ENCODE measurements at regions not wholly inside any gene's neighbourhood (a gene's known extent, or its start where the extent isn't known, plus 50 kb on each side); places are given as distances from the start of the nearest gene placed in this dataset.

DNA sequence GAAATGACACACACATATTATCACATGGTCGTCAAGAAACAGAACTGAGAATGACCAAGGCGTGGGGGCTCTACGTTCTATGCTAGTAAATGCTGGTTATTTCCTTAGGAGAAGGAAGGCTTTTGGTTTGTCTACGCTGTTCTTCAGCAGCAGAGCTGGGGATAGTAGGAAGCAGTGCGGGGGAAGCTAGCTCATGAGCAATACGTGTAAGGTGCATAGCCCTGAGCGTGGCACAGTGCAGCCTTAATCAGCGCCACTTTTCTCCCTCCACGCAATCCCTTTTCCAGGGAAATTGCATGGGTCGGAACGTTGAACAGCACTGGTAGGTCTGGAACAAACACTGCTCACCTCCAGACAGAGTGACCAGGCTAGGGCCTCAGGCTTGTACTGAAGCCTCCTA, 199.6 kb upstream of the FBXO11 start:
- DNase-seq (ENCODE audit: low read depth in 2 of 2), result no peak

DNA sequence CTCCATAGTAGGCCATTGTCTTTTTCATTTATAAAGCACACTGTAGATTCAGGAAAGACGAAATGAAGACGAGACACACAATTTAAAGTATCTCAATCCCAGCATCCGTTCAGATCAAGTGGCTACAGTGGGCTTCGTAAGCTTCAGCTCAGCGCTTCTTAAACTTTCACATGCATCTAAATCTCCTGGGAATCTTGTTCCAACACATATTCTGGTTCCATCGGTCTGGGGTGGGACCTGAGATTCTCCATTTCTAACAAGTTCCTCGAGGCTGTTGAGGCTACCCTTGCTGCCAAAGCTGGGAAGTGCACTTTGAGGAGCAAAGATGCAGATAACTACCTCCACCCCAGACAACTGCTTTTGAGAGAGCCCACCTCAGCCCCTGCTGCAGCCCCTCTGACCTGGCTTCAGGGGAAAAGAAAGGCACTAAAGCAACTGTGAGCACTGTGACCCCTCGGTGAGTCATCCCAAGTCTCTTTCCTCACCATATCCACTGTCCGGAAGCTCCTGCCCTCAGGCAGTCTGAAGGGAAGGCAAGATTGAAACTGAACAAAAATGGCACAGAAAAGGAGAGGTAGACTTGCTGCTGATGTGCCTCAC, 201.1 kb upstream of the FBXO11 start:
- no peak for DNase-seq (ENCODE audit: low read depth in 2 of 2)

DNA sequence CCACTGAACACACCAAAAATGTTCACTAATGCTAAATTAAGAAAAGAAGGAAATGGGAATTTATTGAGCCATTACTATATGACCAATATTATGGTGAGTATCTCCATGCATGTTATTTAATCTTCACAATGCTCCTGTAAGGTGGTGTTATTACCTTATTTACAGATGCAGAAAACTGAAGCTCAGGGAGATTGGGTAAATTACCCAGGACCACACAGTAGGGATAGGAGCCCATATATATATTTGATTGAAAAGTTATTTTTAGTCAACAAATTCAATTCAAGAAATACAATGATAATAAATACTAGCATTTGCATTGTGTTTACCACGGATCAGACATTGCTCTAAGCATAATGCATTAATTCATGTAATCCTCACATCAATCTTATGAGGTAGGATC, 202.2 kb upstream of the FBXO11 start:
- no peak for DNase-seq (ENCODE audit: low read depth in 2 of 2)

DNA sequence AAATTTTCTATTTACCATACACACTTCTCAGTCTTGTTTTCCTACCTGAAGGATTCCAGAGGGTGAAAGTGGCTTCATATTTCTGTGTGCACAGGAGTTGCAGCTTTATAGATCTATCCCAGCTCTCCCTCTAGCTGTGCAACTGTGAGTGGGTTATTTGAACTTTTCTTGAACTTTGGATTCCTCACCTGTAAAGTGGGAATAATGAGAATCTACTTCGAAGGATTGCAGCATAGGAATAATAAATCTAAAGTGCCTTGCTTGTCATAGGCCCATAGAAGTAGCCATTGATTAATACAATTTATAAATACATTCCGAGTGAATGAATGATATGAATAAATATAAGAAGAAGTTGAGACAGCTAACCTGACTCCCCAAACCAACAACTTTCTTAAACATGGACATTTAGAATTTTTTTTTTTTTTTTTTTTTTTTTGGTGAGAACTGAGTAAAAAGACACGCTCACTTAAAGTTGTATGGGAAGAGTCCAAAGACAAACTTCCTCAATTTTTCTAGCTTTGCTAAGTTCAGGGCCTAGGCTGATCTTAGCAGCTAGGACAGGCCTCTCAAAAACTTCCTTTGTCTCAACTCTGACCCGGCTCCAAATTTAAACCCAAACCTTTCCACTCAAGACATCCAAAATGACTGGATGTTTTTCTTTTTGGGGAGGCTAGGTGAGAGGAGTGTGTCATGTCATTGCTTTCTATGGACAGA, 203.3 kb upstream of the FBXO11 start:
- DNase-seq (ENCODE audit: low read depth in 2 of 2), result no peak

DNA sequence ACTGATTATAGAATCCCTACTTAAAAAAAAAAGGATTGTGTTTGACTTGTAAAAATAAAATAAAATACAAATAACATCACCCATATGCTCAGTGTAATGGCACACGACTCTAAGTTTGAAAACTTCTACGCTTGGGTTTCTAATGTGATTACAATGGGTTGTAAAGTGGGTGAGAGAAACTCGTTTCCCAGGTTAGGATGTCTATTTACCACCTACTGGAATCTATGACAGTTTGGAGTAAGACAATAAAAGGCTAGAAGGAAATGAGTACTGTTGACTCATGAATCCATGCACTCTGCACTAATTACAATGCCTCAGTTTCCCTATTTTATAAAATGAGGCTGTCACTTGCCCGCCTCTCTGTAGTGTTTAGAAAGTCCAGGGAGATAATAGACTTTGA, 204.0 kb upstream of the FOXN2 start:
- no peak for DNase-seq (ENCODE audit: low read depth in 2 of 2)

DNA sequence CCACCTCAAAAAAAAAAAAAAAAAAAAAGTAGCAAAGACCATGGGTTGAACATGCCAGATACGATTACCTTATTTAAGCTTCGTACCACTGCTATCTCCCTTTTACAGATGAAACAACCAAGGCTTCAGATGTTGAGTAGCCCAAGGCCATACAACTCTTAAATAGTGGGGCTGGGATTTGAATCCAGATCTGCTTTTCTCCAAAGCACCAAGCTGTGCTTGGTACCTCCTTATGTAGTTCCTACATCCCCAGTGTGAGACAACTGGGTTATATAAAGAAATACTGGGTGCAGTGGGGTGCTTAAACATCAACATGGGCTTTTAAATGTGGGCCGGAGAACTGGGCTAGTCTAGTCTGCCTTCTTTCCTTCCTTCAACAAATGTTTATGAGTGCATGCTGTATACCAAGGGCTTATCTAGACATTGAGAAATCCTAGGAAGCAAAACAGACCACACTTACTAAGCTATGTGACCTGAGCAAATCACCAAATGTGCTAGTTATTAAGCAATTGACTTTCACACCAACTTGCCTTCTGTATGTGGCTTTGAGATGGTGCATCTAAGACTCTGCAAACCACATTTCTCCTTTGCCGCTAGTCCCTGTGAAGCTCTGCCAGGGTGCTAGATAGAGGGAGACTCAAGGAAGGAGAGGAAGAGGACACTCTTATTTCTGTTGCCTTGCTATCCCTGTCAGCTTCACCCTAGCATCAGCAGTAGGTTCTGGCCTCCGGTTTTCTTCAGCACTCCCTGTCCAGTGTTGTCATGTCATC, 201.4 kb upstream of the FOXN2 start:
- no peak for DNase-seq (ENCODE audit: low read depth in 2 of 2)

DNA sequence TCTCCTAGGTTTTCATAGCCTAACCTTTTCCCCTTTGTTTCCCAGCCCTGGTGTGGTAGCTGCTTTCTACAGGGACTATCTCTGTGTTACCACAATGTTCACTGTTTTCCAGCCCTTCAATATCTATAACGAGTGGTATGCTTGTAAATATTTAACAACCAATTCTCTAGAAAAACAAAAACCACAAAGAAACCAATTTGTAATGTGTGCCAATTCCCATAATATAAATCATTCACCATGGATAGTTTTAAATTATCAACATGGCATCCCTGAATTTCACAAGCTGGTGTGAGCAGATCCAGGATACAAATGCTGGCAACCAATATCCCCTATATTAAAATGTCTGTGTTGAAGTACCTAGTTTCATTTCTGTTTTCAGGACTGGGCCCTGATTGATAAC, 200.7 kb upstream of the FOXN2 start:
- DNase-seq (ENCODE audit: low read depth in 2 of 2), result no peak

DNA sequence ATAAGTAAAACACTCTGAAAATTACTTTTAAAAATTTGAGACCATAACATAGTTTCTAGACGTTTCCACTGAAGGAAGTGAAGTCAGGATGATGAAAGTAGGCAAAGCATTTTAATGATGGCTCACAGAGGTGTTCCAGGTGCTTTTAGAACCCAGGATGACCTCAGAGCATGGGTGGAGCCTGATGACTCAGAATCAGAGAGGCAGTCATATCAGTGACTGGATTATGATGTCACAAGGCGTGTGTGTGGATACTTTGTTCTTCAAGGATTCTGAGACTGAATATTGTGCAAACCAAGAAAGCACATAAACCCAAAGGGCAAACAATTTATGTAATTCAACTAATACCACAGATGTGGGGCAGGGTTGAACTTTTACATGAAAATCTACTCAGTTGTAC, 200.2 kb upstream of the FOXN2 start:
- peak; percentile 23 to 24 for DNase-seq (ENCODE audit: low read depth in 2 of 2)

DNA sequence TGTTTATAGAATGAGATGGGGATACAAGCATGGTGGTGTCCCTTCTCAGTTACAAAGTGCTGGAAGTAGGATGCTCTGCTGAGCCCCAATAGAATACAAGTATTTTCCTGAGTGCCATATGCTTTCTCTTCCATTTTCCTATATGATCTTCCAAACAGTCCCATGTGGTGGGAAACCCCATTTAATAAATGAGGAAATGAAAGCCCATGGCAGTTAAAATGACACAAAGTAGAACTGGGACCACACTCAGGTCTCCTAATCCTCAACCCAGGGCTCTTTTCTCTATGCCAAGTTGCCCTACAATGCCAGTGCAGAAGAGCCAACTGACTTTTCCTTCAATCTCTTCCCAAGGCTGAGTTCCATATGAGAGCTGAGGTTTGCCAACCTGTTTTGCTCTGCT, 198.0 kb upstream of the FOXN2 start:
- no peak for DNase-seq (ENCODE audit: low read depth in 2 of 2)

DNA sequence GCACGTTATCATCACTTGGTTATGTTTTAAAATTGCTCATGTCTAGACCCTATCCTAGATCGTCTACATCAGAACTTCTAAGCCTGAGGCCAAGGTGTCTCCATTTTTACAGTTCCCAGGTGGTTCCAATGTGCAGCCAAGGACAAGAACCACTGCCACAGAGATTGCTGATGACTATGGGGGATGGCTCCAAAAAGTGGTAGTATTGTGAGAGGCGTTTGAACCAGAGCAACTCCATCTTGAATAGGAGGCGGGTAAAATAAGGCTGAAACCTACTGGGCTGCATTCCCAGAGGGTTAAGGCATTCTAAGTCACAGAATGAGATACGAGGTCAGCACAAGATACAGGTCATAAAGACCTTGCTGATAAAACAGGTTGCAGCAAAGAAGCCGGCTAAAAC, 195.6 kb upstream of the FOXN2 start:
- DNase-seq (ENCODE audit: low read depth in 2 of 2), result no peak

DNA sequence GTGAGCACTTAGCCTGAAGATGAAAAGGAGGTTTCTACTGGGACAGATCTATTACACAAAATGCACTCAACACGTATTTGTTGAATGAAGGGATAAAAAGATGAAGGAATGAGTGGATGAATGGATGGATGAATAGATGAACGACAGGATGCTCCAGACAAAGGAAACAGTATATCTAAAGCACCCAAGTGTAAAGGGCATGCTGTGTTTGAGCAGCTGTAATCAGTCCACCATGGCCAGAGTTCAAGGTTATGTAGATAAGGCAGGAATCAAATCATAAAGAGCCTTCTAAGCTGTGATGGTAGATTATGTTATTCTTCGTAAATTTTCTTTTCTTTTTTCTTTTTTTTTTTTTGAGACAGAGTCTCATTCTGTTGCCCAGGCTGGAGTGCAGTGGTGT, 194.4 kb upstream of the FOXN2 start:
- no peak for DNase-seq (ENCODE audit: low read depth in 2 of 2)

DNA sequence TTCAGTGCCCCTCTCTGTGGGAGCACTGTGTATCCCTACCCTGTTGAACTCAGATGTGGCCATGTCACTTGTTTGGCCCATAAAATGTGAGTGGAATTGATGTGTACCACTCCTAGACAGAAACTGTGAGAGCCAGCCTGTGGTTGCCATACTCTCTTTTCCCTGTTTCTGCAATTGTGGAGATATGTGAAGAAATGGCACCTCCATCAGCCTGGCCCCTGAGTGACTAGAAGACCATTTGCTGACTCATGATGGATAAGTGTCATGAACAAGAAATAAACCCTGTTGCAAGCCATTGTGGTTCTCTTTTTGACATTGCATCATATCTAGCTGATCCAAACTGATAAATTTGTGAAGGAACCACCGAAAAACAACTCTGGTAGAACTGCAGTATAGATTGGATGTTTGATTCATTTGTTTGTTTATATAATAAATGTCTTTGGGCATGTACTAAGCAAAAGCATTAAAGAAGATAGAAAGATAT, 193.7 kb upstream of the FOXN2 start:
- DNase-seq (ENCODE audit: low read depth in 2 of 2), result no peak

DNA sequence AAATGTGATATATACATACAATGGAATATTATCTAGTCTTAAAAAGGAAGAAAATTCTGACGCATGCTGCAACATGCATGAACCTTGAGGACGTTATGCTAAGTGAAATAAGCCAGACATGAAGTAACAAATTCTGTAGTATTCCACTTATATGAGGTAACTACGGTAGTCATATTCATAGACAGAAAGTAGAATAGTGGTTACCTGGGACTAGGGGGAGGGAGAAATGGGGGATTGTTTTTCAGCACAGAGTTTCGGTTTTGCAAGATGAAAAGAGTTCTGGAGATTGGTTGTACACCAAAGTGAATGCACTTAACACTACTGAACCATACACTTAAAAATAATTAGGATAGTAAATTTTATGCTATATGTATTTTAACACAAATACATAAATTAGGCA, 192.3 kb upstream of the FOXN2 start:
- DNase-seq (ENCODE audit: low read depth in 2 of 2), result no peak

DNA sequence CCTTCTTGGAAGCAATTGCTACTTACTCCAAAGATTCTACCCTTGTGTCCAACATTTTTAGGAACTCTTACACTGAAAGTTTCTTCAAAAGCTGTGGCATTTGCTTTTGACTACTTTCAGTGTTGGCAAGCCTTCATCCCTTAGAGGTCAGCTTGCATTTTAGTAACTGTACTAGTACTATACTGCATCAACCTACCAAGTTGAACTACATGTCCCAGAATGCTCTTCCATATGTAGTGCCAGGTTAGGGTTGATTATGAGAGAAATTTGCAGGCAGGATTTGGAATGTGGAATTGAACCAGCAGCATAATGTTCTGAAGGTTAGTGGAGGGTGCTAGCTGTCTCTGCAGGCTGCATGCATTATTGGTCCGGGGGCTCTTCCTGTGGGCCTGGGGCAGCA, 189.9 kb upstream of the FOXN2 start:
- no peak for DNase-seq (ENCODE audit: low read depth in 2 of 2)

DNA sequence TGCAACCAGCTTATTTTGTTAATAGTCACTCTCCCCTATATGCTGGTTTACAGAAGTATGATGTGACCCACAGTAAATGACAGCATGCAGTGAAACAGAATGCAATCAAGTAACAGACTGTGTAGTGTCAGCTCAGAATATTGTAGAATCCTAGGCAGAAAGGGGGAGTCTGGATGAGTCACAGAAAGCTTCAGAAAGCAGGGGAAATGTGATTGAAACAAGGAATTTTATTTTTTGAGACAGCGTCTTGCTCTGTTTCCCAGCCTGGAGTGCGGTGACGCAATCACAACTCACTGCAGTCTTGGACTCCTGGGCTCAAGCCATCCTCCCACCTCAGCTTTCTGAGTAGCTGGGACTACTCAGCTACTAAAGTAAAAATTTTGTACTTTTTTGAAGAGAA, 188.3 kb upstream of the FOXN2 start:
- no peak for DNase-seq (ENCODE audit: low read depth in 2 of 2)

DNA sequence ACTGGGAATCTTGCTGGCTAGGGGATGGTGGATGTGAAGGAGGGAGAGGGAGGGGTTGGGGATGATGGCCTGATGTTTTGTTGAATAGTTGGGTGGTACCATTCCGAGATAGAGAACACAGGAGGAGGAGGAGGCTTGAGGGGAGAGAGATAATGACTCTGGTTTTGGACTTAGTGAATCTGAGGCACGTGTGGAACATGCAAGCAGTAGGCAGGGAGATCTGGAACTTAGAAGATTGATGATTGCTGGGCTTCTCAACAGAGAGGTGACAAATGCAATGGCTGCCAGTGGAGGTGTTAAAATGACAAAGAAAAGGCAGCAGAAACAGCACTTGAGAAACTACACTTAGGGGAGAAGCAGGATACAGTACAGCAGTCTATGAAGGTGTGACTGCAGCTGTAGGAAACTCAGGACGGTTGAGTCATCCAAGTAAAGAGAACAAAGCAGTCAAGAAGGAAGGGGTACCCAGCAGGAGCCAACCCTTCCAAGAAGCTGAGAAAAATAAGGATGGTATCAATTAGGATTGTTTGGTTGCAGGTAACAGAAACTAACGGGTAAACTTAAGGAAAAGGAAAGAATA, 186.8 kb upstream of the FOXN2 start:
- DNase-seq (ENCODE audit: low read depth in 2 of 2), result no peak

DNA sequence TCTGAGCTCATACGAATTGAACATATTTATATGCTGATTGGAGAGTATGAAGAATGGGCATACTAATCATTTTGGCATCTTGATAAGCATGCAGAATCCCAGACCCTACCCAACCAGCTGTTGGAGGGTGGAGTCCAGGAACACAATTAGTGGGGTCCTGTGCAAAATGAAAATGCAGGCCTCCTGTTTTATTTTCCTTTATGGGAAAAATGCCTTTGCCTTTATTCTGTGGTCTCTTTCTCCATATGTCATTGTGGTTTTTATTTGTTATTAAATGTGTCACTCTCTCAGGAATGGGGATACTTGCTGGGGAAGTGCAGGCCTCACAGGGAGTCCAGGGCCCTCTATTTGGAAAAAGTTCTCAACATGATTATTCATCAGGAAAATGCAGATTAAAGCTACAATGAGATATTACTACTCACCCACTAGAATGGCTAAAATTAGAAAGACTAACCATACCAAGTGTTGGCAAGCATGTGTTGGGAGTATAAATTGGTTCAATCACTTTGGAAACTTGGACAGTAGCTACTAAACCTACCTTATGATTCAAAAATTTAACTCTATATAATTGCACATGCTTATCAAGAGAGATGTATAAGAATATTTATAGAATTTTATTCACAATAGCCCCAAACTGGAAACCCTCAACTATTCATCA, 185.1 kb upstream of the FOXN2 start:
- no peak for DNase-seq (ENCODE audit: low read depth in 2 of 2)

DNA sequence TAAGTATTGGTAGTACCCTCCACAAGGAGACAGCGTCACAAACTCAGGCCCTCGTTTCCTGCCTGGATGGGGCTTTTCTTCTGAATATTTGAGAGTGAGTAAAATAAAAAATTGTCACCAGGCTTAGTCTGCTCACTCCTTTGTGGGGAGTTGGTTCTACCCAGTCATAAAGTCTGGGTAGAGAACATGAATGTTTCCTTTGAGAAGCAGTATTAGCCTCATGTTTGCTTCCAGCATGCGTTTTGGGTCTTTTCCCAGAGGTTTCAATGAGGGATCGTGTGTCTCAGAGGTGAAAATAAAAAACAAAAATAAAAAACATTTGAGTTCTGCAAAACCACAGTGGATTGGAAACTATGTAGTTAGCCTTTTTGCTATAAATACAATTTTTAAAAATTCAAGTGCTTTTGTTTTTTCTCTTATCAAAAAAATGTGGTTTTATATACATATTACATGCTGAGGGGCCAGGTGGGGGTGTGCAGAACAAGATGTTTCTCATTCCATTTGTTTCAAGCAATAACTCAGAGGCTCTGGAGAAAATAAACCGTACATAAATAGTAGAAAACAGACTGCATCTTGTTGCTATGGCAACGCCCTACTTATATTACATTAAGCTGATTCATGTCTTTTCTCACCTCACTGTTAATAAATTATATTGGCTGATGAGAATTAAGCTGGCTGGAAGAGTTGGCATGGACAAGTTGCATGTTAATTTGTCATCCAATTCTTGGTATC, 182.8 kb upstream of the FOXN2 start:
- DNase-seq (ENCODE audit: low read depth in 2 of 2), result no peak

DNA sequence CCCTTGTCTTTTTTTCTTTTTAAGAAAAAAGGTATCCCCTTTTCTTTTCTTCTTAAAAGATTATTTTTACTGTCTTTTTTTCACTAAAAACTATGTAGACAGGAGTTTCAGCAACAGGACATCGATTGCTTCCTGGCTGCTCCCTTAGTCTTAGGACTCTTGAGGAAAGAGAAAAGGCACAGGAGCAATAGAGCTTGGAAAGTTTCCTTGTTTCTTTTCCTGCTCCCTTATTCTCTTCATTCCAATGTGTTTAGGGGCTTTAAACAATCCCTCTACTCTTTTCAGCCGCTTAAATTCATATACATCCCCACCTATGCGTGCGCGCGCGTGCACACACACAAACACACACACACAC, 182.2 kb upstream of the FOXN2 start:
- DNase-seq (ENCODE audit: low read depth in 2 of 2), result no peak

DNA sequence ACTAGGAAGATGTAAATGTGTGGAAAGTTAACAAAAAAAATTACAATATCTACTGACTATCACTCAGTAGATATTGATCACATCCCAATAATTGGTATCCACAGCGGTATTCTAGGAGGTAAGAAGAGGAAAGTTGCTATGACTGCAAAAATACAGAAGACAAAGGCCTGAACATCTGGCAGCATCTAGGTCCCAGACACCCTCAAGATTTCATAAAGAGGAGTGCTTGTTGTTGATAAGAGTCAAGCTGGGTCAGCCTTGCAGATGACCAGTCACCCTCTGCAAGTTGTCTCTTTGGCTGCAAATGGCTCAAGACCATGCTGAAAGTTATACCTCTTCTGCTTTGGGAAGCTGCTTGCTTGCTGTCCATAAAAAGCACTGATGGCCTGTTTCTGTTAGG, 179.8 kb upstream of the FOXN2 start:
- no peak for DNase-seq (ENCODE audit: low read depth in 2 of 2)

DNA sequence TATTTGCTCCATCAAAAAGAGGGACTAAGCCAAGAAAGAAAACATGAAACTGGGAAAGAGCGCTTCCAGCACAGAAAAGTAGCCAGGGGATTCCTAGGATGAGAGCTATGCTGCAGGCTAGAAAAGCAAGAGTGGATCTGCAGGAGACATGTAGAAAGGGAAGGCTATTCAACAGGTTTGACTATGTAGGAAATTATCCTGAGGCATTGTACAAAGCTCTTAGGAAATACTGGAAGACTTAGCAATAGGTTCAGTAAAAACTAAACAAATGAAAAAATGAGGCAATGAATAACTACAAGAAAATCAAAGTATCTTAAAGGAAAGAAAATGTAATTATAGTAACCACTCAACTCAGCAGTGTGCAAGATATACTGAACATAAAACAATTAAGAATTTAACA, 178.7 kb upstream of the FOXN2 start:
- DNase-seq (ENCODE audit: low read depth in 2 of 2), result no peak

DNA sequence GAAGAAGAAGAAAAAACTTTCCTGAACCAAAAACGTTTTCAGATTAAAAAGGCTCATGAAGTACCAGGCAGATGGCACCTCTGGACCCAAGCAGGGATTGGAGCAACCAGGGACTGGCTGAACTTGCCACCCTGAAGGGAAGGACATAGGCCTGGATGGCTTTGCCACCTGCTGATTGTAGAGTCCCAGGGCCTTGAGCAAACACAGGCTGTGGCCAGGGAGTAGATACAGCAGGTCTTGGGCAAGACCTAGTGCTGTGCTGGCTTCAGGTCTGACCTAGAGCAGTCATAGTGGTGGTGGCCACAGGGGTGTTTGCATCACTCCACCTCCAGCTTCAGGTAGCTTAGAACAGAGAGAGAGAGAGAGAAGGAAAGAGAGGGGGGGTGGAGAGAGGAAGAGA, 176.7 kb upstream of the FOXN2 start:
- no peak for DNase-seq (ENCODE audit: low read depth in 2 of 2)

All from activated CD4-positive, alpha-beta T cell treated with anti-CD3 and anti-CD28 coated beads for 24 hours (primary cell).